Lower leg skin (tissue), 4 donors: ENCODE measurements at regions not wholly inside any gene's neighbourhood (a gene's known extent, or its start where the extent isn't known, plus 50 kb on each side); places are given as distances from the start of the nearest gene placed in this dataset.

ENCODE experiments used
- DNase-seq, 2 donors: peaks; one replicate each; pipeline ENCODE4 v3.0.0-alpha.2; 2019; ENCODE audit warnings: low spot score in 2 of 2
- H3K4me3 ChIP-seq: fragments of 200-600 bp; sonication (generic); 2 replicates; pipeline ENCODE4 v1.5.1; 2017; ENCODE audit warnings: mild to moderate bottlenecking, low read depth; ENCODE audit not compliant: poor library complexity, severe bottlenecking
- CTCF ChIP-seq, 3 donors: fragments of 450-650 bp; IDR thresholded peaks; one replicate each; pipeline ENCODE4 v1.5.1; 2016; ENCODE audit warnings: antibody characterized with exemption in 3 of 3, mild to moderate bottlenecking in 3 of 3, moderate library complexity in 2 of 3
- POLR2A ChIP-seq, 2 donors: fragments of 450-650 bp; IDR thresholded peaks; one replicate each; pipeline ENCODE4 v1.6.1; 2016 to 2017; ENCODE audit warnings: antibody characterized with exemption in 2 of 2, mild to moderate bottlenecking in 1 of 2, moderate library complexity in 1 of 2
- WGBS, 2 donors: methylation state at CpG; one replicate each; pipeline ENCODE4 v1.1.5; 2018; 5-methylcytosine and 5-hydroxymethylcytosine counted together
- intact Hi-C: fragments of 100-400 bp; cut with DNase I; formaldehyde crosslinking; loops from one replicate; pipeline ENCODE4 v1.15.0; 2023; ENCODE audit warnings: low total_unique reads

- no peak for TF ChIP-seq CTCF (IDR thresholded peaks at IDR 0.05)
- no peak for TF ChIP-seq POLR2A (IDR thresholded peaks at IDR 0.05)
- DNase-seq, result no peak
- H3K4me3 ChIP-seq, result no peak overlapping the region
- intact Hi-C loops, result no loop called here
- 83 to 95% methylated on average over 3 of the region's 3 CpGs for WGBS, 2 donors
These were observed 61.4 kb upstream of the PACRGL start for GRCh38 chr4:20638825-20639224.

GRCh38 chr4:20639346-20639745 lies 60.9 kb upstream of the PACRGL start:
- TF ChIP-seq POLR2A (IDR thresholded peaks at IDR 0.05) (no peak), CTCF (IDR thresholded peaks at IDR 0.05) (no peak)
- DNase-seq, result no peak
- H3K4me3 ChIP-seq, result no peak overlapping the region
- 67 to 82% methylated on average over 1 of the region's 1 CpG for WGBS, 2 donors
- intact Hi-C loops, result no loop called here

- no peak for DNase-seq
- TF ChIP-seq CTCF (IDR thresholded peaks at IDR 0.05) (no peak), POLR2A (IDR thresholded peaks at IDR 0.05) (no peak)
- 70% methylated on average over 2 of the region's 2 CpGs for WGBS, 2 donors
- intact Hi-C loops, result no loop called here
- H3K4me3 ChIP-seq, result no peak overlapping the region
These were observed 59.3 kb upstream of the PACRGL start for GRCh38 chr4:20640989-20641388.

- no peak for TF ChIP-seq POLR2A (IDR thresholded peaks at IDR 0.05)
- no peak for TF ChIP-seq CTCF (IDR thresholded peaks at IDR 0.05)
- intact Hi-C loops, result no loop called here
- no peak for DNase-seq
- no peak overlapping the region for H3K4me3 ChIP-seq
- 41 to 53% methylated on average over 3 of the region's 3 CpGs for WGBS, 2 donors
These were observed 58.3 kb upstream of the PACRGL start for GRCh38 chr4:20641976-20642375.

- WGBS, 2 donors, result 61 to 65% methylated on average over 2 of the region's 2 CpGs
- TF ChIP-seq POLR2A (IDR thresholded peaks at IDR 0.05) (no peak), CTCF (IDR thresholded peaks at IDR 0.05) (no peak)
These were observed 56.6 kb upstream of the PACRGL start for GRCh38 chr4:20643631-20644030.

GRCh38 chr4:20645236-20645635 lies 55.0 kb upstream of the PACRGL start:
- no peak overlapping the region for H3K4me3 ChIP-seq
- intact Hi-C loops, result no loop called here
- 64 to 70% methylated on average over 2 of the region's 2 CpGs for WGBS, 2 donors
- DNase-seq, result no peak
- TF ChIP-seq POLR2A (IDR thresholded peaks at IDR 0.05), result no peak
- TF ChIP-seq CTCF (IDR thresholded peaks at IDR 0.05), result no peak

More at GRCh38 chr4:20643631-20644030, 56.6 kb upstream of the PACRGL start:
- no peak overlapping the region for H3K4me3 ChIP-seq
- intact Hi-C loops, result no loop called here
- no peak for DNase-seq
